PC-9 (cell line): ENCODE measurements at regions not wholly inside any gene's neighbourhood (a gene's known extent, or its start where the extent isn't known, plus 50 kb on each side); places are given as distances from the start of the nearest gene placed in this dataset.
A peak's percentile ranks its signal among the peaks of the same experiment; 100 is the strongest.

Source experiments
- BruUV-seq: library from RNA; stranded (reverse); fragments of 400-500 nt; replicated peaks from 2 replicates; lab custom pipeline; 2021; lab: Mats Ljungman, UMichigan
- CTCF ChIA-PET: fragments of 300-600 bp; sonication (Branson Sonifier 250); formaldehyde crosslinking; loops from one replicate; lab custom pipeline; 2022; ENCODE audit warnings: antibody characterized with exemption; lab: Charles Lee
- POLR2A ChIA-PET: fragments of 300-600 bp; sonication (Branson Sonifier 250); formaldehyde crosslinking; loops from one replicate; lab custom pipeline; 2022; ENCODE audit warnings: antibody characterized with exemption; ENCODE audit not compliant: unreplicated experiment; lab: Charles Lee
- DNase-seq, 2 experiments: peaks; one replicate each; pipeline versions ENCODE4 v3.0.0 to v3.0.0-alpha.2; 2015 to 2022; ENCODE audit warnings: mixed read lengths in 1 of 2
- H2AFZ ChIP-seq: fragments of 200-600 bp; sonication (generic); 2 replicates; pipeline ENCODE4 v1.8.1; 2017; ENCODE audit warnings: antibody characterized with exemption
- H3F3A ChIP-seq: fragments of 200-600 bp; sonication (generic); 2 replicates; pipeline ENCODE4 v1.8.1; 2017; ENCODE audit warnings: antibody characterized with exemption, mild to moderate bottlenecking, low read depth; ENCODE audit not compliant: insufficient read depth
- H3K27ac ChIP-seq: fragments of 200-600 bp; sonication (generic); 2 replicates; pipeline ENCODE4 v1.6.1; 2016; ENCODE audit warnings: mixed run types
- H3K27me3 ChIP-seq: fragments of 200-600 bp; sonication (generic); 2 replicates; pipeline ENCODE4 v1.6.1; 2016; ENCODE audit warnings: low read depth, mixed run types; ENCODE audit not compliant: insufficient read depth
- H3K36me3 ChIP-seq: fragments of 200-600 bp; sonication (generic); 2 replicates; pipeline ENCODE4 v1.6.1; 2016; ENCODE audit warnings: low read depth, mixed run types
- H3K4me1 ChIP-seq: fragments of 200-600 bp; sonication (generic); replicated peaks from 2 replicates; pipeline ENCODE4 v1.6.1; 2016; ENCODE audit warnings: mixed run types; ENCODE audit not compliant: insufficient read depth
- H3K4me2 ChIP-seq: fragments of 200-600 bp; sonication (generic); 2 replicates; pipeline ENCODE4 v1.6.1; 2017; ENCODE audit warnings: mixed run types
- H3K4me3 ChIP-seq: fragments of 200-600 bp; sonication (generic); 2 replicates; pipeline ENCODE4 v1.6.1; 2016; ENCODE audit warnings: mixed run types
- H3K79me2 ChIP-seq: fragments of 200-600 bp; sonication (generic); 2 replicates; pipeline ENCODE4 v1.6.1; 2017; ENCODE audit warnings: low read depth, mixed run types
- H3K9me2 ChIP-seq: fragments of 200-600 bp; sonication (generic); 2 replicates; pipeline ENCODE4 v1.8.1; 2017; ENCODE audit warnings: mild to moderate bottlenecking; ENCODE audit not compliant: insufficient read depth
- H3K9me3 ChIP-seq: fragments of 200-600 bp; sonication (generic); 2 replicates; pipeline ENCODE4 v1.8.1; 2016; ENCODE audit warnings: low read depth; ENCODE audit not compliant: insufficient read depth
- H4K20me1 ChIP-seq: fragments of 200-600 bp; sonication (generic); 2 replicates; pipeline ENCODE4 v1.8.1; 2017; ENCODE audit not compliant: insufficient read depth
- EZH2 ChIP-seq: fragments of 200-600 bp; sonication (generic); IDR thresholded peaks from 2 replicates; pipeline ENCODE4 v1.8.0; 2017; ENCODE audit warnings: antibody characterized with exemption, low read depth
- intact Hi-C: fragments of 100-400 bp; cut with micrococcal nuclease; formaldehyde crosslinking; loops from one replicate; pipeline ENCODE4 v1.10.0; 2022; ENCODE audit not compliant: unreplicated experiment
- TF ChIP-seq, protein P1 (sequence below): fragments of 200-600 bp; sonication (generic); conservative IDR thresholded peaks from 2 replicates; pipeline ENCODE4 v1.6.1; 2017; ENCODE audit warnings: mixed run types, antibody characterized with exemption, mild to moderate bottlenecking, moderate library complexity

DNA sequence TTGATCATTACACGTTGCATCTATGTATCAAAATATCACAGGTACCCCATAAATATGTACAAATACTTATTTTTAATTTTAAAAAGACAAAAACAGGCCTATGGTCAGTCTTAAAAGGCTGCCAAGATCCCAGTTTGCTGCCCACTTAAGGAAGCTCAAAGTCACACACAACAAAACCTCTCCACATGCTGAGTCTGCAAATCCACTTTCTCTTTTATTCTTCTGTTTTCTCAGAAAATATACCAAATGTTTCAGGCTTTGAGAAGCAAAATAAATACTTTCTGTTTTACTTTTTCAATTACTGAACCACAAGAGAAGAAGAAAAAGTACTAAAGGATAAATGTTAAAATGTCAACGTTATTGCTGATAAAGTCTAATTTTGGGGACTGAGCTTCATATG lies 107.8 kb upstream of the MANEA start:
- ChIA-PET POLR2A (no interaction called here), CTCF (interaction anchor here (0.7 kb wide), 1 partner anchor 1063 kb away, joined by 3 read pairs; no protein-coding TSS in a partner anchor)
- Histone ChIP-seq H3K4me1 (no peaks in the 10 kb centered on the region), H3K4me2 (no peak overlapping the region), H2AFZ (peak overlapping the region; percentile 59; the same call in 1 of the 2 replicates), H3K4me3 (no peak overlapping the region), H3K27ac (no peak overlapping the region), H3K27me3 (no peaks in the 10 kb centered on the region), H3F3A (no peaks in the 10 kb centered on the region), H4K20me1 (no peaks in the 10 kb centered on the region), H3K36me3 (no peaks in the 10 kb centered on the region), H3K9me3 (no peaks in the 10 kb centered on the region; the same call in 1 of the 2 replicates), H3K9me2 (0 out of 2 replicates have a peak, but pooled peaks cover 5% of the 10 kb centered on the region), H3K79me2 (no peaks in the 10 kb centered on the region)
- no peak for DNase-seq
- TF ChIP-seq EZH2: no peak
- TF ChIP-seq, protein P1, sequence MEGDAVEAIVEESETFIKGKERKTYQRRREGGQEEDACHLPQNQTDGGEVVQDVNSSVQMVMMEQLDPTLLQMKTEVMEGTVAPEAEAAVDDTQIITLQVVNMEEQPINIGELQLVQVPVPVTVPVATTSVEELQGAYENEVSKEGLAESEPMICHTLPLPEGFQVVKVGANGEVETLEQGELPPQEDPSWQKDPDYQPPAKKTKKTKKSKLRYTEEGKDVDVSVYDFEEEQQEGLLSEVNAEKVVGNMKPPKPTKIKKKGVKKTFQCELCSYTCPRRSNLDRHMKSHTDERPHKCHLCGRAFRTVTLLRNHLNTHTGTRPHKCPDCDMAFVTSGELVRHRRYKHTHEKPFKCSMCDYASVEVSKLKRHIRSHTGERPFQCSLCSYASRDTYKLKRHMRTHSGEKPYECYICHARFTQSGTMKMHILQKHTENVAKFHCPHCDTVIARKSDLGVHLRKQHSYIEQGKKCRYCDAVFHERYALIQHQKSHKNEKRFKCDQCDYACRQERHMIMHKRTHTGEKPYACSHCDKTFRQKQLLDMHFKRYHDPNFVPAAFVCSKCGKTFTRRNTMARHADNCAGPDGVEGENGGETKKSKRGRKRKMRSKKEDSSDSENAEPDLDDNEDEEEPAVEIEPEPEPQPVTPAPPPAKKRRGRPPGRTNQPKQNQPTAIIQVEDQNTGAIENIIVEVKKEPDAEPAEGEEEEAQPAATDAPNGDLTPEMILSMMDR: no peak
- no TSS peak for BruUV-seq
- intact Hi-C loops: no loop called here

- Histone ChIP-seq H3K4me3 (no peak overlapping the region), H3F3A (no peaks in the 10 kb centered on the region), H3K9me2 (0 out of 2 replicates have a peak, but pooled peaks cover 6% of the 10 kb centered on the region), H3K9me3 (no peaks in the 10 kb centered on the region), H2AFZ (no peak overlapping the region), H3K36me3 (no peaks in the 10 kb centered on the region), H3K4me2 (no peak overlapping the region), H3K27ac (no peak overlapping the region), H3K79me2 (no peaks in the 10 kb centered on the region), H4K20me1 (no peaks in the 10 kb centered on the region), H3K4me1 (no peaks in the 10 kb centered on the region), H3K27me3 (no peaks in the 10 kb centered on the region)
- POLR2A ChIA-PET: no interaction called here
- DNase-seq: no peak
- CTCF ChIA-PET: no interaction called here
- no peak for TF ChIP-seq EZH2
- TF ChIP-seq, protein P1: no peak
- intact Hi-C loops: no loop called here
- BruUV-seq: no TSS peak
These were observed 98.4 kb upstream of the MANEA start for GRCh38 chr6:95478941-95479340.

GRCh38 chr6:95487817-95488216 lies 89.5 kb upstream of the MANEA start:
- no peaks in the 10 kb centered on the region for H4K20me1 ChIP-seq
- TF ChIP-seq, protein P1: no peak
- TF ChIP-seq EZH2: no peak
- DNase-seq: no peak
- no peak overlapping the region for H3K27ac ChIP-seq
- H3K9me2 ChIP-seq: no peaks in the 10 kb centered on the region
- H3K79me2 ChIP-seq: no peaks in the 10 kb centered on the region
- H3K4me2 ChIP-seq: no peak overlapping the region
- no peaks in the 10 kb centered on the region for H3F3A ChIP-seq
- H3K4me1 ChIP-seq: no peaks in the 10 kb centered on the region
- ChIA-PET POLR2A (no interaction called here), CTCF (no interaction called here)
- no peak overlapping the region for H3K4me3 ChIP-seq
- BruUV-seq: no TSS peak
- no peaks in the 10 kb centered on the region for H3K27me3 ChIP-seq
- H3K9me3 ChIP-seq: no peaks in the 10 kb centered on the region
- no peaks in the 10 kb centered on the region for H3K36me3 ChIP-seq
- H2AFZ ChIP-seq: no peak overlapping the region
- intact Hi-C loops: no loop called here
